ENCODE measurements at regions not wholly inside any gene's neighbourhood (a gene's known extent, or its start where the extent isn't known, plus 50 kb on each side); places are given as distances from the start of the nearest gene placed in this dataset.

GRCh38 chr11:130715085-130715876 is 201.0 kb downstream of the SNX19 start:
- no peak for DNase-seq (ENCODE audit: low read depth)

DNA sequence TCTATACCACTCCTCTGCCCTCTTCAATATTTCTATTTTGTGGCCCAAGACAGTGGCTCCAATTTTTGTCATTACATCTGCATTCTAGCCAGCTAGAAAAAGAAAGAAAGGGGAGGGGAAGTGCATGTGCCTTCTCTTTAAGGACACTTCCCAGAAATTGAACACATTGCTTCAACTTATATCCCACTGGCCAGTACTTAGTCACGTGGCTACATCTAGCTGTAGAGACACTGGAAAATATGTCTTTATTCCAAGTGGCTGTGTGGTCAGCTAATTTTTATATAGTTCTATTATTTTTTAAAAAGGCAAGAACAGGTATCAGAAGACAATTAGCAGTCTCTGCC is 200.4 kb downstream of the SNX19 start:
- no peak for DNase-seq (ENCODE audit: low read depth)

DNA sequence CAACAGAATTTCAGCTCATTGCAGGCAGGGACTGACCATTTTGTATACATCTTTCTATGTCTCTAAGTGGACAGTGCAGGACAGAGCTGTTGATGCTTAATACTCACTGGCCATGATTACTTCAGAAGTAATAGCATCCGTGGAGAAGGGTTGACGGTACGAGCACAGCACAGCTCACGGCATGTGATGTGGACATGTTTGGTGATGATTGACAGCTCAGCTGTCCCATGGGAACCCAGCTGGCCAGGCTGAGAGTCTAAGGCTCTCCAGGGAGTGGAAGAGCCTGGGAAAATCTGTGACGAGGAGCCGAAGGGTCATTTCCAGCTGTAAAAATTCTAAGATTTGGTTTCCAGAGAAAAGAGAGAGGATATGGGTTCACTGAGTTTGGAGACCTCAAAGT is 198.2 kb downstream of the SNX19 start:
- DNase-seq (ENCODE audit: low read depth), result no peak

DNA sequence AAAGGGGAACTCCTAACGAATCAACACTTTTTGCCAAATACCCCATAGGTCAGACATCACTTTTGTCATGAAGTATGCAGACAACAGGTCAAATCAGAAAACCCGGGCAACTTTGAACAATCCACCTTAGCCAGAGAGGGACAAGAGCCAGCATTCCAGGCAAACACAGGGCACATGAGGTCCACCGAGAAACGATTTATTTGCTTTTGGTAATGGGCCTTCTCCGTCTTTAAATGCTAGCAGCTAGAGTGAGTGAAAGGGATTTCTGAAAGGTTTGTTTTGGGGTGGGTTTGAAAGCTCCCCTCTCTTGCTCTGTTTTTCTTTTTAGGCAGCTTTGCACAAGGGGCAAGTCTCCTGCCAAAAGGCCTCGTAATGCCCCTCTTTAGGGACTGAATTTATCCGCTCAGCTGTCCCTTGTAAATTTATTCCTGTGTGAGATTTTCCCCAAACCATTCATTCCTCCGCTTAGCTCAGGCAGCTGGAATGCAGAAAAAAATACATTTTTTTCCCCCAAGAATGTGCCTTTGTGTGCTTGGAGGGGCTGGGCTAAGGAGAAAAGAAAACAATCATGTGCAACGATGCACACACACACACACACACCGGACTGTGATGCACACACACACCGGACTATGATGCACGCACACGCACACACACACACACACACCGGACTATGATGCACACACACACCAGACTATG is 196.9 kb downstream of the SNX19 start:
- no peak for DNase-seq (ENCODE audit: low read depth)

- no peak for DNase-seq (ENCODE audit: low read depth)
Observed at GRCh38 chr11:130720232-130721022, 195.9 kb downstream of the SNX19 start.

GRCh38 chr11:130721023-130721681 is 195.1 kb downstream of the SNX19 start:
- DNase-seq (ENCODE audit: low read depth), result no peak

DNA sequence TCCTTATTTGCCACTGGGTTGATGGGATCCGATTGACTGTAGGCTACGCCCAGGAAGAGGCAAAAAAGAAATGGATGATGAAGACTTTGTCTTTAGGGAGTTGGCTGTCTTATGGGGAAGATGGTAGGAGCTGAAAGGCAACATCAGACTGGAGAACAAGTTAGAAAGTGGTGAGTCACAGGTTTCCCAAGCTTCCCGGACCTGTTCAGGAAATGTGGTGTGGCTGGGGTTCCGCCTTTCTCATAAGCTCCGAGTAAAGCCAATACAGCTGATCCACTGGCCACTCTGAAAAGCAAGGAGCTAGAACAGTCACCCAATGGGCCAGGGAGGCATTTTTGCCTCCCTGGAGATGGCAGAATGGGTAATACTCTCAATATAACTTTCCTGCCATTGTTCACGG is 194.5 kb downstream of the SNX19 start:
- no peak for DNase-seq (ENCODE audit: low read depth)

GRCh38 chr11:130722401-130722800 is 193.9 kb downstream of the SNX19 start:
- DNase-seq (ENCODE audit: low read depth), result no peak

- DNase-seq (ENCODE audit: low read depth), result no peak
Observed at GRCh38 chr11:130725421-130726233, 190.7 kb downstream of the SNX19 start.

DNA sequence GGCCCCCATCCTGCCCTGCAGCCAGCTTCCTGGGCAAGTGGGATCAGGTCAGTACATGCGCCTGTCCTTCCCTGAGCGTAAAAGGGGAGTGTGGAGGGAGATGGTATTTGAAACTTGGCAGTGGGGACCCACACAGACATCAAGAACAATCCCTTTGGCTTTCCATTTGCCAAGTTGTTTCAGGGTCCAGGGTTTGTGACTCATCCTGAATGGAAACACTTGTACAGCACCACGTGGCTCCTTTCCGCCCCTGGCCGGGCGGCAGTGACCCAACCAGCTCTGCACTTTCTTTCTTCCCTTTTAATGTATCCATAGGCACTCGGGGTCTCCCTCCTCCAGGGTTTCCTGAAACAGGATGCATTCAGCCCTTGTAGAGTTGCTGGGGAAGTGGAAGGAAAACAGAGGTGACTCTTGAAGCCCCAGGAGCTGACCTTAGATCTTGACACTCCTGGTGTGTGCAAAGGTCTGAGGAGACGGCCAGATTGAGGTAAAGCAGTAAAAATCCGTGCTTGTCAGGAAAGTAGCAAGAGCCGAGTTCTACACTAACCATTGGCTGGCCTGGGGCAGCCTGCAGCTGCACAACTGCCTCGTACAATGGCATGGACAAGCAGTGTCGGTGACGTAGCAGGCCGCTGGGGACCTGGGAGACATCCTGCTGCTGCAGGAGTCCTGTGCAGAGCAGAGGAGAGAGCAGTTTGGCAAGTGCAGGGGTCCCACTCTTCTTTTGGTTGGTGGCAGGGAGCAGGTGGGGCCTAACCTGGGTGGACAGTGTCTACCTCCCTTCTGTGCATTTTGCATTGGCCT is 189.8 kb downstream of the SNX19 start:
- DNase-seq (ENCODE audit: low read depth), result no peak

- DNase-seq (ENCODE audit: low read depth), result no peak
Observed at GRCh38 chr11:130727157-130728119, 188.8 kb downstream of the SNX19 start.

DNA sequence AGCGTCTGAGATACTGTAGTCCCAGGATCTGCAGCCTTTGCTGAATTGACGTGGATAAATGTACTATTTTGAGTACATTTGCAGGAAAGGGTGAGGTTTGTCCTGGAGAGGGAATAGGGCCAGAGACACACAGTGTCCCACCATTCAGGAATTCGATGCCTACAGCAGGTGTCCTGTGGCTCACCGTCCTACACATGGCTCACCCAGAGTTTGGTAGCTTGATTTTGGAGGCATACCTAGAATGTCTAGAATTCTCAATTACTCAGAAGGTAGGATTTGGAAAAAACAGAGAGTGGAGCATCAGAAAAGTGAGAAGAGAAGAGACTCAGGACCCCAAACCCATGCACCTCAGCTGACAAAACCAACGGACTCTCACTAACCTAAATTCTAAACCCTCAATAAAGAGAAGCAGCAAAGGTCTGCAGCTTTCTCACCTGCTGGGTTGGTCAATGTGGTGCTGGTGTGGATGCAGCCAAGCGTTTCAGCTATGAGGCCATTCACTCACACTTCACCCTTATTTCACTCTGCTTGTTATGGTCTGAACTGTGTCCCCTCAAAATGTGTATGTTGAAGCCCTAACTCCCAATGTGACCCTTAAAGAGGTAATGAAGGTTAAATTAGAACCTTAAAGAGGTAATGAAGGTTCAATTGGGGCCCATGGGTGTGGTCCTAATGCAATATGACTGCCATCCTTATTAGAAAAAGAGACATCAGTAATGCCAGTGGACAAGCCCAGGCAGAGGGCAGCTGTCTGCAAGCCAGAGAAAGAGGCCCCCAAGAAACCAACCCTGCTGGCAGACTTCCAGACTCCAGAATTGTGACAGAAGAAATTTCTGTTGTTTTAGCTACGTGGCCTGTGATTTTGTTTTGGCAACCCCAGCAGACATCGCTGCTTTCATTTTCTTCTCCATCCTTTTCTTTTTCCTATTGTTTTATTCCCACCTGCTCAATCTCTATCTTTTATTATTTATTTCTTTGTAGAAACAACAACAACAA is 187.8 kb downstream of the SNX19 start:
- DNase-seq (ENCODE audit: low read depth), result no peak

DNA sequence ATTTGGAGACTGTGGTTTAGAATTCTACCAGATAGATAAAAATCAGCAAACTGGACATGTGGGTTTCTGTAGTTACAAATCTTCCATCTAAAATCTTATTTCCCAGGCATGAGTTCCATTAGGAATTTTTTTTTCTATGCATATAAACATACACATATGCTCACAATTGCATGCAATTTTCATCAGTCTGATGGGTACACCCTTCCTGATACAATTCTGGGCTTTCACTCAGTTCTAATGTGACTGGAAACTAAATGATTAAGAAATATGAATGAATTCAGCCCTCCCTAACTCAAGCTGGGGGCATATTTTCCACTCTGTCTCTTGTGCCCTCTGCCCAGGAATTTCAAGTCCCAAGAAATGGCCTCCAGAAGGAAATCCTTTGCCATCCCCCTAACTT is 187.1 kb downstream of the SNX19 start:
- no peak for DNase-seq (ENCODE audit: low read depth)

DNA sequence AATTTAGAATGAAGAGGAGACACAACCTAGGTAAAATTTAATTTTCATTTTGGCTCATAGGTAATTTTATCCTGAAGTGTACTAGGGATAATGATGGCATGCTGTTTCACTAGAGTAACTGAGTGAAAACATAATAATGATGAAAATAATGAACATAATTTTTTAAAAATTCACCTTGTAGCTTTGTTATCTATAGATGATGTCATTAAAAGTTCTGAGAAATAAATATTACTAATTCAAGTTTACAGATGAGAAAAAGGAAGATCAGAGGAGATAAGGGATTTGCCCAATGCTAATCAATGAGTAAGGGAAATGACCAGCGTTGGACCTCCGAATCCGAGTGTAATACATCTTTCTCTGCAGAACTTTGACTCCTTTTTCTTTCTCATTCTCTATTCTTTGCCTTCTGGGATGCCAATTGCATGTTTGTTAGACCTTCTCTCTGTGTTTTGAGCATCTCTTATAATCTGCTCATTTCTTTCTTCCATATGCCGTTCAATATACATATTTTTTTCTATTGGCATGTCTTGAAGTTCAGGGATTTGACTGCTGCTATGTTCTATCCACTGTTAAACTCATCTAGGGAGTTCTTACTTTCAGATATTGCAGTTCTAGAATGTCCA is 186.5 kb downstream of the SNX19 start:
- DNase-seq (ENCODE audit: low read depth), result no peak

GRCh38 chr11:130731401-130731800 is 184.9 kb downstream of the SNX19 start:
- DNase-seq (ENCODE audit: low read depth), result no peak

- no peak for DNase-seq (ENCODE audit: low read depth)
Observed at GRCh38 chr11:130732476-130732875, 183.8 kb downstream of the SNX19 start.

- no peak for DNase-seq (ENCODE audit: low read depth)
Observed at GRCh38 chr11:130737041-130737830, 179.0 kb downstream of the SNX19 start.

All from HS-5 (cell line).